ENCODE measurements at regions not wholly inside any gene's neighbourhood (a gene's known extent, or its start where the extent isn't known, plus 50 kb on each side); places are given as distances from the start of the nearest gene placed in this dataset.

- CTCF ChIA-PET, result no interaction called here
These were observed 351.9 kb downstream of the CDH2 start for GRCh38 chr18:27824841-27825681.

GRCh38 chr18:27824275-27824674, 352.7 kb downstream of the CDH2 start:
- no peak overlapping the region for H3K9ac ChIP-seq (ENCODE audit: control insufficient read depth, insufficient read depth, low read length)
- ChIA-PET RAD21 (ENCODE audit: unreplicated experiment) (no interaction called here), POLR2A (no interaction called here), SMC1A (ENCODE audit: uncharacterized antibody, unreplicated experiment) (no interaction called here), CTCF (no interaction called here)
- no peak overlapping the region for H3K4me3 ChIP-seq
- ATAC-seq, result no peak
- H3K36me3 ChIP-seq (ENCODE audit: control insufficient read depth in 2 of 2, insufficient read depth in 2 of 2, low read length in 1 of 2), result no peaks in the 10 kb centered on the region
- H4K20me1 ChIP-seq (ENCODE audit: control insufficient read depth, insufficient read depth), result no peaks in the 10 kb centered on the region
- no peak for FAIRE-seq
- no peak overlapping the region for H3K4me2 ChIP-seq (ENCODE audit: control insufficient read depth, insufficient read depth)
- H3K27me3 ChIP-seq (replicated peaks in 1 of 2; ENCODE audit: control insufficient read depth in 2 of 2, insufficient read depth in 2 of 2, low read length in 1 of 2), result no peaks in the 10 kb centered on the region
- no TSS peak for BruUV-seq (replicated peaks)
- no peak overlapping the region for H3K27ac ChIP-seq (ENCODE audit: control insufficient read depth, insufficient read depth)
- H3K4me1 ChIP-seq (ENCODE audit: control insufficient read depth, insufficient read depth, low read length), result no peaks in the 10 kb centered on the region
- H3K9me3 ChIP-seq (replicated peaks; ENCODE audit: control insufficient read depth, insufficient read depth, low read length), result no peaks in the 10 kb centered on the region
- H3K79me2 ChIP-seq (ENCODE audit: control insufficient read depth, insufficient read depth, low read length), result no peaks in the 10 kb centered on the region
- intact Hi-C loops (cut with micrococcal nuclease; ENCODE audit: unreplicated experiment), result no loop called here
- in situ Hi-C loops (cut with MboI), result no loop called here
- no peak for DNase-seq (ENCODE audit: low read depth, low spot score)
- H2AFZ ChIP-seq (ENCODE audit: control insufficient read depth, low read depth, low read length), result no peak overlapping the region
- WGBS (ENCODE audit: insufficient coverage, insufficient replicate concordance, low lambda C conversion rate, missing lambda C conversion rate), result 25% methylated on average over 4 of the region's 4 CpGs
- no peak for TF ChIP-seq IKZF1 (conservative IDR thresholded peaks at IDR 0.05)
- no peak for TF ChIP-seq MYC (IDR thresholded peaks at IDR 0.05; ENCODE audit: insufficient read depth, insufficient read length, insufficient replicate concordance, low read length, severe bottlenecking)
- TF ChIP-seq ZNF207 (IDR thresholded peaks at IDR 0.05; ENCODE audit: borderline replicate concordance), result no peak
- no peak for TF ChIP-seq ZNF24 (IDR thresholded peaks at IDR 0.05)
- TF ChIP-seq KDM1A (IDR thresholded peaks at IDR 0.05; ENCODE audit: borderline replicate concordance), result no peak
- no peak for TF ChIP-seq ZNF274 (IDR thresholded peaks at IDR 0.05; ENCODE audit: insufficient read depth, insufficient read length)
- TF ChIP-seq ATF7 (IDR thresholded peaks at IDR 0.05; ENCODE audit: low read depth), result no peak
- TF ChIP-seq YBX1 (IDR thresholded peaks at IDR 0.05), result no peak
- TF ChIP-seq BMI1 (IDR thresholded peaks at IDR 0.05; ENCODE audit: borderline replicate concordance), result no peak
- no peak for TF ChIP-seq SREBF1 (IDR thresholded peaks at IDR 0.05; ENCODE audit: low read length)
- no peak for TF ChIP-seq SMARCA5 (IDR thresholded peaks at IDR 0.05)
- TF ChIP-seq ZZZ3 (IDR thresholded peaks at IDR 0.05; ENCODE audit: control insufficient read depth, insufficient read length, low read depth), result no peak
- no peak for TF ChIP-seq CREB1 (IDR thresholded peaks at IDR 0.05; ENCODE audit: low read depth)
- no peak for TF ChIP-seq RUNX3 (IDR thresholded peaks at IDR 0.05; ENCODE audit: low read length)
- no peak for TF ChIP-seq REST (IDR thresholded peaks at IDR 0.05; ENCODE audit: low read depth, low read length)
- no peak for TF ChIP-seq NBN (IDR thresholded peaks at IDR 0.05)

More at GRCh38 chr18:27824841-27825681, 351.9 kb downstream of the CDH2 start:
- BruUV-seq (replicated peaks), result no TSS peak
- no peak for ATAC-seq
- Histone ChIP-seq H3K4me3 (no peak overlapping the region), H4K20me1 (ENCODE audit: control insufficient read depth, insufficient read depth) (no peaks in the 10 kb centered on the region), H3K9ac (ENCODE audit: control insufficient read depth, insufficient read depth, low read length) (no peak overlapping the region), H3K9me3 (replicated peaks; ENCODE audit: control insufficient read depth, insufficient read depth, low read length) (no peaks in the 10 kb centered on the region), H3K27me3 (replicated peaks in 1 of 2; ENCODE audit: control insufficient read depth in 2 of 2, insufficient read depth in 2 of 2, low read length in 1 of 2) (no peaks in the 10 kb centered on the region), H3K79me2 (ENCODE audit: control insufficient read depth, insufficient read depth, low read length) (no peaks in the 10 kb centered on the region), H2AFZ (ENCODE audit: control insufficient read depth, low read depth, low read length) (no peak overlapping the region), H3K4me2 (ENCODE audit: control insufficient read depth, insufficient read depth) (no peak overlapping the region), H3K36me3 (ENCODE audit: control insufficient read depth in 2 of 2, insufficient read depth in 2 of 2, low read length in 1 of 2) (no peaks in the 10 kb centered on the region), H3K27ac (ENCODE audit: control insufficient read depth, insufficient read depth) (no peak overlapping the region), H3K4me1 (ENCODE audit: control insufficient read depth, insufficient read depth, low read length) (no peaks in the 10 kb centered on the region)
- no peak for FAIRE-seq
- ChIA-PET RAD21 (ENCODE audit: unreplicated experiment) (no interaction called here), SMC1A (ENCODE audit: uncharacterized antibody, unreplicated experiment) (no interaction called here), POLR2A (no interaction called here)
- in situ Hi-C loops (cut with MboI) (no loop called here), intact Hi-C loops (cut with micrococcal nuclease; ENCODE audit: unreplicated experiment) (no loop called here)
- TF ChIP-seq HDGF (IDR thresholded peaks at IDR 0.05), result no peak
- no peak for TF ChIP-seq RELA (IDR thresholded peaks at IDR 0.05; ENCODE audit: borderline replicate concordance, partially characterized antibody)
- 39% methylated on average over 5 of the region's 5 CpGs for WGBS (ENCODE audit: insufficient coverage, insufficient replicate concordance, low lambda C conversion rate, missing lambda C conversion rate)
- DNase-seq (ENCODE audit: low read depth, low spot score), result no peak

Data from GM12878 (cell line).